OCI-LY1 (cell line): ENCODE measurements at regions not wholly inside any gene's neighbourhood (a gene's known extent, or its start where the extent isn't known, plus 50 kb on each side); places are given as distances from the start of the nearest gene placed in this dataset.

ENCODE experiments used
- H2AFZ ChIP-seq: fragments of 200-600 bp; sonication (generic), shearing (Covaris generic); 2 replicates; pipeline ENCODE4 v1.6.0; 2014; ENCODE audit warnings: antibody characterized with exemption, mild to moderate bottlenecking, low read length
- H3F3A ChIP-seq: fragments of 200-600 bp; sonication (generic), shearing (Covaris generic); 2 replicates; pipeline ENCODE4 v1.6.0; 2014; ENCODE audit warnings: mild to moderate bottlenecking, antibody characterized with exemption, low read length, moderate library complexity; ENCODE audit not compliant: insufficient read depth
- H3K27ac ChIP-seq: fragments of 200-600 bp; sonication (generic); 2 replicates; pipeline ENCODE4 v1.5.1; 2014; ENCODE audit warnings: low read length, mixed run types, mild to moderate bottlenecking, low read depth; ENCODE audit not compliant: poor library complexity, severe bottlenecking
- H3K27me3 ChIP-seq: fragments of 200-600 bp; sonication (generic); 2 replicates; pipeline ENCODE4 v1.6.0; 2014; ENCODE audit warnings: antibody characterized with exemption, mild to moderate bottlenecking, low read length, moderate library complexity; ENCODE audit not compliant: insufficient read depth
- H3K36me3 ChIP-seq: fragments of 200-600 bp; sonication (generic); 2 replicates; pipeline ENCODE4 v1.6.1; 2014; ENCODE audit warnings: mild to moderate bottlenecking, antibody characterized with exemption, low read length, moderate library complexity, mixed read lengths; ENCODE audit not compliant: insufficient read depth
- H3K4me1 ChIP-seq: fragments of 200-600 bp; sonication (generic); 2 replicates; pipeline ENCODE4 v1.5.1; 2014; ENCODE audit warnings: mild to moderate bottlenecking, low read length, moderate library complexity; ENCODE audit not compliant: insufficient read depth, severe bottlenecking
- H3K4me2 ChIP-seq: fragments of 200-600 bp; sonication (generic), shearing (Covaris generic); 2 replicates; pipeline ENCODE4 v1.6.1; 2014; ENCODE audit warnings: low read length
- H3K4me3 ChIP-seq: fragments of 200-600 bp; sonication (generic); 2 replicates; pipeline ENCODE4 v1.5.1; 2014; ENCODE audit warnings: low read length, low read depth, mild to moderate bottlenecking, mixed read lengths; ENCODE audit not compliant: poor library complexity, severe bottlenecking
- H3K79me2 ChIP-seq: fragments of 200-600 bp; shearing (Covaris generic); 2 replicates; pipeline ENCODE4 v1.6.1; 2016; ENCODE audit warnings: mixed run types, low read length, mixed read lengths; ENCODE audit not compliant: insufficient read depth
- H3K9ac ChIP-seq: fragments of 200-600 bp; sonication (generic), shearing (Covaris generic); 2 replicates; pipeline ENCODE4 v1.6.1; 2014; ENCODE audit warnings: mild to moderate bottlenecking, low read length, mixed read lengths
- H3K9me2 ChIP-seq: fragments of 200-600 bp; sonication (generic), shearing (Covaris generic); 2 replicates; pipeline ENCODE4 v1.6.1; 2014; ENCODE audit warnings: low read depth, mild to moderate bottlenecking, low read length, mixed read lengths
- H3K9me3 ChIP-seq: fragments of 200-600 bp; shearing (Covaris generic); 2 replicates; pipeline ENCODE4 v1.6.1; 2014; ENCODE audit warnings: low read length, mixed read lengths
- H4K20me1 ChIP-seq: fragments of 200-600 bp; sonication (generic), shearing (Covaris generic); 2 replicates; pipeline ENCODE4 v1.6.0; 2016; ENCODE audit warnings: mild to moderate bottlenecking, low read length; ENCODE audit not compliant: insufficient read depth
- EZH2 ChIP-seq: fragments of 200-600 bp; sonication (generic), shearing (Covaris generic); IDR thresholded peaks from 2 replicates; pipeline ENCODE4 v1.8.0; 2017; ENCODE audit warnings: borderline replicate concordance, mixed run types, mild to moderate bottlenecking, antibody characterized with exemption, low read length, moderate library complexity, mixed read lengths
- TF ChIP-seq, protein P1 (sequence below): fragments of 200-600 bp; sonication (generic), shearing (Covaris generic); IDR thresholded peaks from 2 replicates; pipeline ENCODE4 v1.5.1; 2017; ENCODE audit warnings: mild to moderate bottlenecking, antibody characterized with exemption, low read length, moderate library complexity, mixed read lengths

DNA sequence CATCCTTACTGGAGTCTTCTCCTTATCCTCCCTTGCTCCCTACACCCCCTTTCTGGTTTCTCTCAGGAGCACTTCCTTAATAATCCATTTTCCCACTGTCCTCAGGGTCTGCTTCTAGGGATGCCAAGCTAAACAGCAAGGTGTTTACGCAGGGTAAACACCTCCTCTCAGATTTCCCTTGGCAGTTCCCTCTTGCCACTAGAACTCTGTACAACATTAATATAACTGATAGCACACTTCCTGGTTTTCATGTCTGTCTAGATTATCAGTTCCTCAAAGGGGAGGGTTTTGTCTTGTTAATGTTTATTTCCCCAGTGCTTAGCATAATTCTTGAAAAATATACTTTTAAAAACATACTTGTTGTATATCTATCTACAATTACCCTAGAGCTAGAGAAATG lies 118.0 kb upstream of the SLC24A5 start:
- Histone ChIP-seq H3K79me2 (no peaks in the 10 kb centered on the region), H2AFZ (no peak overlapping the region), H4K20me1 (no peaks in the 10 kb centered on the region), H3K27me3 (no peaks in the 10 kb centered on the region), H3K9ac (no peak overlapping the region), H3K4me3 (no peak overlapping the region), H3K4me1 (no peaks in the 10 kb centered on the region), H3K27ac (no peak overlapping the region), H3K36me3 (no peaks in the 10 kb centered on the region), H3K4me2 (no peak overlapping the region), H3K9me3 (no peaks in the 10 kb centered on the region), H3K9me2 (no peaks in the 10 kb centered on the region), H3F3A (no peaks in the 10 kb centered on the region)
- no peak for TF ChIP-seq EZH2
- TF ChIP-seq, protein P1, sequence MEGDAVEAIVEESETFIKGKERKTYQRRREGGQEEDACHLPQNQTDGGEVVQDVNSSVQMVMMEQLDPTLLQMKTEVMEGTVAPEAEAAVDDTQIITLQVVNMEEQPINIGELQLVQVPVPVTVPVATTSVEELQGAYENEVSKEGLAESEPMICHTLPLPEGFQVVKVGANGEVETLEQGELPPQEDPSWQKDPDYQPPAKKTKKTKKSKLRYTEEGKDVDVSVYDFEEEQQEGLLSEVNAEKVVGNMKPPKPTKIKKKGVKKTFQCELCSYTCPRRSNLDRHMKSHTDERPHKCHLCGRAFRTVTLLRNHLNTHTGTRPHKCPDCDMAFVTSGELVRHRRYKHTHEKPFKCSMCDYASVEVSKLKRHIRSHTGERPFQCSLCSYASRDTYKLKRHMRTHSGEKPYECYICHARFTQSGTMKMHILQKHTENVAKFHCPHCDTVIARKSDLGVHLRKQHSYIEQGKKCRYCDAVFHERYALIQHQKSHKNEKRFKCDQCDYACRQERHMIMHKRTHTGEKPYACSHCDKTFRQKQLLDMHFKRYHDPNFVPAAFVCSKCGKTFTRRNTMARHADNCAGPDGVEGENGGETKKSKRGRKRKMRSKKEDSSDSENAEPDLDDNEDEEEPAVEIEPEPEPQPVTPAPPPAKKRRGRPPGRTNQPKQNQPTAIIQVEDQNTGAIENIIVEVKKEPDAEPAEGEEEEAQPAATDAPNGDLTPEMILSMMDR: no peak

DNA sequence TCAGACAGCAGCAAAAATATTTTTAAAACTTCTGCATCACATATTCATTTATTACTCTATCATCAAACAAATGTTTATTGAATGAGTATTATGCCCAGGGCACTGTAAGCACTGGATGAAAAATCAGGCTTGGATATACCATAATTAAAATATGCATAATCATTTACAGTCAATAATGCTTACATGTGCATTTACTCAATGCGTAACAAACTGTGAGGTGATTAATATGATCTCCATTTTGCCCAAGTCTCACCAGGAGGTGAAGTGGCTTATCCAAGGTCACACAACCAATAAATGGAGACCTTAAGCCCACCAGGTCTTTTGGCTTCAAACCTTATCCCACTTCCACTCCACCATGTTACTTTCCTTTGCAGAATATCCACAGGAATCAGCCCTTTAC lies 117.3 kb upstream of the SLC24A5 start:
- H3K9ac ChIP-seq: no peak overlapping the region

DNA sequence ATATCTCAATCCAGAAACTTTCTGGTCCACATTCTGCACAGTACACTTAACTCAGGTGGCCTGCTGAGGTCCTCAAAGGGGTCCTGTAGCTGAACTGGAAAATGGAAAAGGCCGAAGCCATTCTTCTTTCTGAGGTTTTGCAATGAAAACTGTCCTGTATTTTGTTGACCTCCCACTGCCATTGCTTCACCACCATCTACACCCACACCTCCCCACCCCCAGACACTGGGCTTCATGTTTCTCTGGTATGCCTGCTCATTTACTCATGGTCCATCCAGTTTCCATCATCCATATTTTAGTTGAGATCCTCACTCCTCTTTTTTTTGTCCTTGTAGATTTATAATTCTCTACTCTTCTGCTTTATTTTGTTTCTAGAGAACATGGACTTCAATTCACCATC lies 115.7 kb upstream of the SLC24A5 start:
- Histone ChIP-seq H3K9me2 (no peaks in the 10 kb centered on the region), H3K27ac (no peak overlapping the region), H3K4me3 (no peak overlapping the region), H3K27me3 (no peaks in the 10 kb centered on the region), H4K20me1 (no peaks in the 10 kb centered on the region), H3K9me3 (no peaks in the 10 kb centered on the region), H2AFZ (no peak overlapping the region), H3F3A (no peaks in the 10 kb centered on the region), H3K4me2 (no peak overlapping the region), H3K4me1 (no peaks in the 10 kb centered on the region), H3K79me2 (no peaks in the 10 kb centered on the region), H3K9ac (no peak overlapping the region), H3K36me3 (no peaks in the 10 kb centered on the region)
- TF ChIP-seq, protein P1: no peak
- TF ChIP-seq EZH2: no peak

More for the DNA sequence above, 117.3 kb upstream of the SLC24A5 start:
- no peak overlapping the region for H3K4me2 ChIP-seq
- no peaks in the 10 kb centered on the region for H3K36me3 ChIP-seq
- no peak overlapping the region for H3K27ac ChIP-seq
- no peaks in the 10 kb centered on the region for H3K9me3 ChIP-seq
- H3K27me3 ChIP-seq: no peaks in the 10 kb centered on the region
- no peaks in the 10 kb centered on the region for H3K4me1 ChIP-seq
- H2AFZ ChIP-seq: no peak overlapping the region
- no peaks in the 10 kb centered on the region for H3K79me2 ChIP-seq
- TF ChIP-seq EZH2: no peak
- TF ChIP-seq, protein P1: no peak
- no peaks in the 10 kb centered on the region for H4K20me1 ChIP-seq
- H3K4me3 ChIP-seq: no peak overlapping the region
- no peaks in the 10 kb centered on the region for H3F3A ChIP-seq
- no peaks in the 10 kb centered on the region for H3K9me2 ChIP-seq
